CD4-positive, CD25-positive, alpha-beta regulatory T cell (primary cell): ENCODE measurements at regions not wholly inside any gene's neighbourhood (a gene's known extent, or its start where the extent isn't known, plus 50 kb on each side); places are given as distances from the start of the nearest gene placed in this dataset.
"Not testable (repeated sequence)": the region's sequence is repeated elsewhere in the genome, so short reads cannot be mapped to it uniquely, and the experiment has no call there.

Experiments
- ATAC-seq, 2 donors: fragments of 150-1000 bp; cut with Tn5 transposase; one replicate each; pipeline ENCODE4 v1.10.0; 2021; ENCODE audit warnings: low read depth in 2 of 2, moderate number of reproducible peaks in 2 of 2, moderate library complexity in 1 of 2
- DNase-seq, 3 donors: peaks; one replicate each; pipeline versions ENCODE4 v3.0.0 to v3.0.0-alpha.2; 2012 to 2022; ENCODE audit warnings: mixed read lengths in 1 of 3
- H3K27ac ChIP-seq: one replicate; pipeline ENCODE4 v1.7.0; 2013; ENCODE audit warnings: mild to moderate bottlenecking, low read length; ENCODE audit not compliant: insufficient read depth, poor library complexity, severe bottlenecking
- H3K27me3 ChIP-seq: one replicate; pipeline ENCODE4 v1.7.0; 2013; ENCODE audit warnings: low read length; ENCODE audit not compliant: control insufficient read depth, insufficient read depth
- H3K36me3 ChIP-seq: one replicate; pipeline ENCODE4 v1.7.0; 2013; ENCODE audit warnings: mild to moderate bottlenecking, low read length, moderate library complexity; ENCODE audit not compliant: control insufficient read depth, insufficient read depth
- H3K4me1 ChIP-seq: 2 replicates; pipeline ENCODE4 v1.7.0; 2013; ENCODE audit warnings: mild to moderate bottlenecking, low read length; ENCODE audit not compliant: insufficient read depth, control insufficient read depth, poor library complexity, severe bottlenecking
- H3K4me3 ChIP-seq: one replicate; pipeline ENCODE4 v1.7.0; 2013; ENCODE audit warnings: low read depth, mild to moderate bottlenecking, low read length, moderate library complexity
- H3K9me3 ChIP-seq, 2 experiments: 1 replicate in 1 of 2; 2 replicates in 1 of 2; pipeline ENCODE4 v1.7.0; 2013; ENCODE audit warnings: low read length in 2 of 2, mild to moderate bottlenecking in 1 of 2, moderate library complexity in 1 of 2; ENCODE audit not compliant: control insufficient read depth in 2 of 2
- H3K27ac Mint-ChIP-seq, 3 donors: one replicate each; pipeline ENCODE4 v1.8.0; 2020 to 2022; ENCODE audit warnings: mild to moderate bottlenecking in 3 of 3, mixed read lengths in 3 of 3, moderate library complexity in 2 of 3
- H3K27me3 Mint-ChIP-seq: one replicate; pipeline ENCODE4 v1.8.0; 2022; ENCODE audit warnings: mild to moderate bottlenecking, mixed read lengths
- H3K36me3 Mint-ChIP-seq: one replicate; pipeline ENCODE4 v1.8.0; 2020; ENCODE audit warnings: mixed read lengths
- H3K4me1 Mint-ChIP-seq, 4 donors: one replicate each; pipeline ENCODE4 v1.8.0; 2020 to 2022; ENCODE audit warnings: mixed read lengths in 4 of 4, mild to moderate bottlenecking in 1 of 4
- H3K4me3 Mint-ChIP-seq, 4 donors: one replicate each; pipeline ENCODE4 v1.8.0; 2020 to 2022; ENCODE audit warnings: mild to moderate bottlenecking in 4 of 4, mixed read lengths in 4 of 4, moderate library complexity in 3 of 4
- H3K9me3 Mint-ChIP-seq, 7 donors: one replicate each; pipeline ENCODE4 v1.8.0; 2020 to 2022; ENCODE audit warnings: mixed read lengths in 7 of 7, mild to moderate bottlenecking in 3 of 7, moderate library complexity in 2 of 7

GRCh38 chr7:51430480-51431086 is 114.0 kb upstream of the COBL start:
- Mint-ChIP-seq H3K36me3 (no peaks in the 10 kb centered on the region), H3K4me1 (peaks cover 0 to 5% (median 3%) of the 10 kb centered on the region in 4 donors), H3K27me3 (peaks cover 7% of the 10 kb centered on the region), H3K9me3 (peaks cover 0 to 7% (median 0%) of the 10 kb centered on the region in 7 donors), H3K4me3 (no peak overlapping the region), H3K27ac (no peak overlapping the region)
- no peaks in the 10 kb centered on the region for H3K9me3 ChIP-seq
- peak overlapping the region; percentile 30 for H3K4me3 ChIP-seq
- H3K27me3 ChIP-seq: no peaks in the 10 kb centered on the region
- ATAC-seq (no peak), DNase-seq (peak in 1 of 3 donors; percentile 42)
- H3K4me1 ChIP-seq: no peaks in the 10 kb centered on the region
- H3K36me3 ChIP-seq: no peaks in the 10 kb centered on the region
- no peak overlapping the region for H3K27ac ChIP-seq

GRCh38 chr7:51428217-51428887 is 111.7 kb upstream of the COBL start:
- no peaks in the 10 kb centered on the region for H3K9me3 ChIP-seq
- H3K27ac Mint-ChIP-seq: no peak overlapping the region
- H3K4me3 ChIP-seq: no peak overlapping the region
- no peaks in the 10 kb centered on the region for H3K36me3 ChIP-seq
- H3K36me3 Mint-ChIP-seq: no peaks in the 10 kb centered on the region
- H3K27me3 ChIP-seq: no peaks in the 10 kb centered on the region
- peaks cover 7% of the 10 kb centered on the region for H3K27me3 Mint-ChIP-seq
- no peak overlapping the region for H3K4me3 Mint-ChIP-seq
- H3K27ac ChIP-seq: no peak overlapping the region
- H3K4me1 ChIP-seq: no peaks in the 10 kb centered on the region
- ATAC-seq (no peak), DNase-seq (no peak)
- peaks cover 0 to 3% (median 0%) of the 10 kb centered on the region in 7 donors for H3K9me3 Mint-ChIP-seq
- H3K4me1 Mint-ChIP-seq: peaks cover 0 to 5% (median 3%) of the 10 kb centered on the region in 4 donors

- no peaks in the 10 kb centered on the region for H3K36me3 Mint-ChIP-seq
- H3K4me3 Mint-ChIP-seq: no peak overlapping the region
- peaks cover 7% of the 10 kb centered on the region for H3K27me3 Mint-ChIP-seq
- Histone ChIP-seq H3K27ac (no peak overlapping the region), H3K36me3 (no peaks in the 10 kb centered on the region), H3K4me3 (no peak overlapping the region), H3K27me3 (no peaks in the 10 kb centered on the region), H3K4me1 (no peaks in the 10 kb centered on the region), H3K9me3 (no peaks in the 10 kb centered on the region)
- DNase-seq (no peak), ATAC-seq (no peak)
- peaks cover 0 to 3% (median 0%) of the 10 kb centered on the region in 7 donors for H3K9me3 Mint-ChIP-seq
- no peak overlapping the region for H3K27ac Mint-ChIP-seq
- peaks cover 0 to 4% (median 2%) of the 10 kb centered on the region in 4 donors for H3K4me1 Mint-ChIP-seq
Measured at GRCh38 chr7:51426163-51426562, 109.6 kb upstream of the COBL start.

GRCh38 chr7:51409934-51410333 is 93.3 kb upstream of the COBL start:
- not testable (repeated sequence) for H3K4me1 ChIP-seq, H3K9me3 Mint-ChIP-seq, H3K27ac Mint-ChIP-seq, DNase-seq, H3K4me3 Mint-ChIP-seq, H3K27ac ChIP-seq, H3K36me3 Mint-ChIP-seq, H3K27me3 ChIP-seq, H3K4me3 ChIP-seq, H3K9me3 ChIP-seq, H3K4me1 Mint-ChIP-seq, H3K27me3 Mint-ChIP-seq, ATAC-seq, H3K36me3 ChIP-seq

- H3K27ac ChIP-seq, H3K9me3 Mint-ChIP-seq, H3K4me1 ChIP-seq, H3K4me1 Mint-ChIP-seq, H3K36me3 Mint-ChIP-seq, DNase-seq, H3K4me3 ChIP-seq, H3K27ac Mint-ChIP-seq, ATAC-seq, H3K9me3 ChIP-seq, H3K27me3 Mint-ChIP-seq, H3K4me3 Mint-ChIP-seq, H3K36me3 ChIP-seq, H3K27me3 ChIP-seq: not testable (repeated sequence)
Measured at GRCh38 chr7:51397608-51398007, 81.0 kb upstream of the COBL start.

GRCh38 chr7:51393003-51393402 is 76.4 kb upstream of the COBL start:
- not testable (repeated sequence) for H3K4me1 ChIP-seq, H3K4me3 Mint-ChIP-seq, H3K36me3 ChIP-seq, H3K4me3 ChIP-seq, H3K27ac ChIP-seq, ATAC-seq, H3K27me3 ChIP-seq, DNase-seq, H3K27me3 Mint-ChIP-seq, H3K36me3 Mint-ChIP-seq, H3K4me1 Mint-ChIP-seq, H3K9me3 ChIP-seq, H3K9me3 Mint-ChIP-seq
- peak overlapping the region in 1 of 3 donors; percentile 44 for H3K27ac Mint-ChIP-seq

- H3K27me3 ChIP-seq: not testable (repeated sequence)
Measured at GRCh38 chr7:51389952-51390351, 73.3 kb upstream of the COBL start.

GRCh38 chr7:51389216-51389812 is 72.7 kb upstream of the COBL start:
- ATAC-seq, H3K9me3 ChIP-seq, H3K9me3 Mint-ChIP-seq, H3K4me1 ChIP-seq, DNase-seq, H3K4me3 ChIP-seq, H3K4me3 Mint-ChIP-seq, H3K4me1 Mint-ChIP-seq, H3K36me3 ChIP-seq, H3K27me3 Mint-ChIP-seq, H3K36me3 Mint-ChIP-seq, H3K27me3 ChIP-seq, H3K27ac Mint-ChIP-seq, H3K27ac ChIP-seq: not testable (repeated sequence)

More at GRCh38 chr7:51389952-51390351, 73.3 kb upstream of the COBL start:
- H3K36me3 ChIP-seq, H3K9me3 ChIP-seq, H3K36me3 Mint-ChIP-seq, H3K27ac ChIP-seq, H3K4me3 Mint-ChIP-seq, ATAC-seq, H3K4me1 ChIP-seq, H3K27ac Mint-ChIP-seq, DNase-seq, H3K4me1 Mint-ChIP-seq, H3K4me3 ChIP-seq, H3K27me3 Mint-ChIP-seq, H3K9me3 Mint-ChIP-seq: not testable (repeated sequence)
